ENCODE measurements at regions not wholly inside any gene's neighbourhood (a gene's known extent, or its start where the extent isn't known, plus 50 kb on each side); places are given as distances from the start of the nearest gene placed in this dataset.

DNA sequence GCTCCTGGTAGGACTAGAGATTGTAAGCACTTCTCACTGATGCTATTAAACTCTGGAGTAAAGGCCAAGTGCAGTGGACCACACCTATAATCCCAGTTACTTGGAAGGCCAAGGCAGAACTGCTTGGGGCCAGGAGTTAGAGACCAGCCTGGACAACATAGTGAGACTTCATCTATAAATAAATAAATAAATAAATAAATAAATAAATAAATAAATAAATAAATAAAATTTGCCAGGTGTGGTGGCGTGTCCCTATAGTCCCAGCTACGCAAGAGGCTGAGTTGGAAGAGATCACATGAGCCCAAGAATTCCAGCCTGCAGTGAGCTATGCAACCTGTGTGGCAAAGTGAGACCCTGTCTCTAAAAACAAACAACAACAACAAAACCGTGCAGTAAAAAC is 1475.7 kb downstream of the REEP3 start:
- H3K4me3 ChIP-seq (ENCODE audit: low read depth, low read length) = no peak overlapping the region
- TF ChIP-seq, protein P1, sequence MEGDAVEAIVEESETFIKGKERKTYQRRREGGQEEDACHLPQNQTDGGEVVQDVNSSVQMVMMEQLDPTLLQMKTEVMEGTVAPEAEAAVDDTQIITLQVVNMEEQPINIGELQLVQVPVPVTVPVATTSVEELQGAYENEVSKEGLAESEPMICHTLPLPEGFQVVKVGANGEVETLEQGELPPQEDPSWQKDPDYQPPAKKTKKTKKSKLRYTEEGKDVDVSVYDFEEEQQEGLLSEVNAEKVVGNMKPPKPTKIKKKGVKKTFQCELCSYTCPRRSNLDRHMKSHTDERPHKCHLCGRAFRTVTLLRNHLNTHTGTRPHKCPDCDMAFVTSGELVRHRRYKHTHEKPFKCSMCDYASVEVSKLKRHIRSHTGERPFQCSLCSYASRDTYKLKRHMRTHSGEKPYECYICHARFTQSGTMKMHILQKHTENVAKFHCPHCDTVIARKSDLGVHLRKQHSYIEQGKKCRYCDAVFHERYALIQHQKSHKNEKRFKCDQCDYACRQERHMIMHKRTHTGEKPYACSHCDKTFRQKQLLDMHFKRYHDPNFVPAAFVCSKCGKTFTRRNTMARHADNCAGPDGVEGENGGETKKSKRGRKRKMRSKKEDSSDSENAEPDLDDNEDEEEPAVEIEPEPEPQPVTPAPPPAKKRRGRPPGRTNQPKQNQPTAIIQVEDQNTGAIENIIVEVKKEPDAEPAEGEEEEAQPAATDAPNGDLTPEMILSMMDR (conservative IDR thresholded peaks at IDR 0.05; ENCODE audit: low read depth, low read length) = no peak
- DNase-seq (ENCODE audit: low read depth) = no peak

- TF ChIP-seq, protein P1 (conservative IDR thresholded peaks at IDR 0.05; ENCODE audit: low read depth, low read length) = no peak
- no peak for DNase-seq (ENCODE audit: low read depth)
- no peak overlapping the region for H3K4me3 ChIP-seq (ENCODE audit: low read depth, low read length)
Measured at GRCh38 chr10:65010845-65011244, 1489.6 kb downstream of the REEP3 start.

GRCh38 chr10:65017523-65017922 is 1496.3 kb downstream of the REEP3 start:
- H3K4me3 ChIP-seq (ENCODE audit: low read depth, low read length) = no peak overlapping the region
- no peak for DNase-seq (ENCODE audit: low read depth)
- TF ChIP-seq, protein P1 (conservative IDR thresholded peaks at IDR 0.05; ENCODE audit: low read depth, low read length) = no peak

DNA sequence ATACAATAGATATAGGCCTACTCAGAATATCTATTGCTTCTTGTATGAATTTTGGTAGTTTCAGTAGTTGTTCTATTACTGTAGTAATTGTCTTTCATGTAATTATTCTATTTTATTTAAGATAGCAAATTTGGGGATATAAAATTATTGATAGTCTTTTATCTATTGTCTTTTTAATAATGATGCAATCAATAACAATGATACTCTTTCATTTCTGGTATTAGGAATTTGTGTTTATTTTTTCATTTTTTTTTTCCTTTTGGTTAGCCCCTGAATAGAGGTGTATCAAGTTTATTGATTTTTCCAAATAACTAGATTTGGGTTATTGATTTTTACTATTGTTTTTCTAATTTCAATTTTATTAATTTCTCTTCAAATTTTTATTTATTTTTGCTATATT is 1503.7 kb downstream of the REEP3 start:
- TF ChIP-seq, protein P1 (conservative IDR thresholded peaks at IDR 0.05; ENCODE audit: low read depth, low read length) = no peak
- H3K4me3 ChIP-seq (ENCODE audit: low read depth, low read length) = no peak overlapping the region
- DNase-seq (ENCODE audit: low read depth) = no peak

- no peak overlapping the region for H3K4me3 ChIP-seq (ENCODE audit: low read depth, low read length)
- TF ChIP-seq, protein P1 (conservative IDR thresholded peaks at IDR 0.05; ENCODE audit: low read depth, low read length) = no peak
- DNase-seq (ENCODE audit: low read depth) = no peak
Measured at GRCh38 chr10:65030263-65030662, 1509.1 kb downstream of the REEP3 start.

GRCh38 chr10:65032867-65033769 is 1511.9 kb downstream of the REEP3 start:
- DNase-seq (ENCODE audit: low read depth) = no peak
- no peak overlapping the region for H3K4me3 ChIP-seq (ENCODE audit: low read depth, low read length)
- TF ChIP-seq, protein P1 (conservative IDR thresholded peaks at IDR 0.05; ENCODE audit: low read depth, low read length) = no peak

DNA sequence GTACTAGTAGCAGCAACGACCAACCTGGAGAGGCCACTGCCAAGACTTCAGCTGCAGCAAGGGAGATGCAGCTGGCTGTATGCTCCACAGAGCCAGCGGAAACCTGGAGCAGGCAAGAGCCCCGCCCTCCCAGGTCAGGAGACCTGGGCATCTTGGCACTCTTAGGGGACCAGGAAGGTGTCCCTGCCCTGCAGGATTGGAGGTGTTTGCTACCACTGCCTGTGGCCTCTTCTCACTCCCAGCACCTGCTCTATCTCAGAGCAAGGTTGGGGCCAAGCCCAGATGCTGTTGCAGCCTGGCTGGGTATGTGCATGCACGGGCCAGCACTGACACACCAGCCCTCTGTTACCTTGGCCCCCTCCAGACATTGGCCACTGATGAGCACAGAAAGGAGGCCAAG is 1512.8 kb downstream of the REEP3 start:
- TF ChIP-seq, protein P1 (conservative IDR thresholded peaks at IDR 0.05; ENCODE audit: low read depth, low read length) = no peak
- no peak for DNase-seq (ENCODE audit: low read depth)

More for the DNA sequence above, 1512.8 kb downstream of the REEP3 start:
- H3K4me3 ChIP-seq (ENCODE audit: low read depth, low read length) = no peak overlapping the region

Measured in choroid plexus epithelial cell (primary cell).